GM21381 (cell line): ENCODE measurements at regions not wholly inside any gene's neighbourhood (a gene's known extent, or its start where the extent isn't known, plus 50 kb on each side); places are given as distances from the start of the nearest gene placed in this dataset.

Source experiments
- ATAC-seq: cut with Tn5 transposase; IDR thresholded peaks from one replicate; pipeline ENCODE4 v1.9.1; 2021; ENCODE audit warnings: mild to moderate bottlenecking, moderate library complexity; ENCODE audit not compliant: unreplicated experiment

- no peak for ATAC-seq
Observed at GRCh38 chr14:97878206-97878605, 1081.0 kb downstream of the VRK1 start.

DNA sequence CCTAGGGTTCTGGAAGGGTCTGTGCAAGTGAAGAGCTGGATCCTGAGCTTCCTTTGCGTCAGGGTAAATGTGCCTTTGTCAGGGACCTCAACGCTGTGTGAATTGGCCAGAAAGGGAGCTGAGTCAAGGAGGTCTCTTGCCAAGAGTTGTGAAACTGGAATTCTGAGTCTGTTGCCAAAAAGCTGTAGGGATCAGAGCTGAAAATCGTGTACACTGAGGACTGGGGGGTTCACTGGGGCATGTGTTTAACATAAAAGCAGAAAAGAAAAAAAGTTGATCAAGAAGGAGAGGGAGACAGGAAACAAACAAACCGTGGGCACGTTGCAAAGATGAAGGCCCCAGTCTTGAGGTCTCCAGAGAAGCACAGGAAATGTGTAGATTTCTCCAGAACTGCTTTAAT is 1081.5 kb downstream of the VRK1 start:
- ATAC-seq, result no peak

- ATAC-seq, result no peak
Observed at GRCh38 chr14:97887690-97888089, 1090.5 kb downstream of the VRK1 start.

DNA sequence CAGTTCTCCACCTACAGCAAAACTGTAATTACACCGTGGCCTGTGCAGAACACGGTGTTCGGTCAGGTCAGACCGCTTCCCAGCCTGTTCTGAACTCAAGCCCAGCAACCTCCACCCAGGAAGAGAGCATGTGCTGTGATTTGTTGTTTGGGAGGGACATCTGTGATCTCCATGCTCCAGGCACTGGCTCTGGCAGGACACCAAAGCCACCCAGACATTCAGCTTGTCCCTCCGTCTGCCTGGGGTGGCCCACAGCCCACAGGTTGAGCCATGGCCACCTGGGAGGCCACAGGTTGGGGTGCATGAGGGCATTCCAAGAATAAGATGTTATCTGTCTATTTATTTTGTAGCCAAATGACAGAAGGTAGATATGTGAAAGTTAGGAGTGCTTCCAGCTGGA is 1091.1 kb downstream of the VRK1 start:
- no peak for ATAC-seq

- ATAC-seq, result no peak
Observed at GRCh38 chr14:97891515-97891914, 1094.3 kb downstream of the VRK1 start.

GRCh38 chr14:97894552-97894951 is 1097.4 kb downstream of the VRK1 start:
- ATAC-seq, result no peak

GRCh38 chr14:97900196-97900854 is 1103.1 kb downstream of the VRK1 start:
- ATAC-seq, result no peak

DNA sequence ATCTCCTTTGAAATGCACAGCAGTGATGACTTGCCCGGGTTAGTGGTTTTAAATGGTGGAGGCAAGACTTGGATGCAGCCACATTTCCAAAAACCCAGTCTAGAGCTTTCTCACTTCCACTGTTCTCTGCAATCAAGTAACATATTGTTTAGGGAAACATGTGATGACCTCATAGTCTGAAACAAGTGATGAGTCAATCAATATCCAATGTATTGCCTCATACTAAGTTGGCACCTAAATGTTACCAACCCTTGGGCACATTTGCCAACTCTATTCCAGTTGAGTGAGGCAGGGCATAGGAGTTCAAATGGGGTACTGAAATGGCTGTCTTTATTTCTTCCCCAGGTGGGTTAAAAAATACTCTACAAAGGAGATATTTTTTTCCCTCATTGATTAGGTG is 1105.4 kb downstream of the VRK1 start:
- ATAC-seq, result no peak

DNA sequence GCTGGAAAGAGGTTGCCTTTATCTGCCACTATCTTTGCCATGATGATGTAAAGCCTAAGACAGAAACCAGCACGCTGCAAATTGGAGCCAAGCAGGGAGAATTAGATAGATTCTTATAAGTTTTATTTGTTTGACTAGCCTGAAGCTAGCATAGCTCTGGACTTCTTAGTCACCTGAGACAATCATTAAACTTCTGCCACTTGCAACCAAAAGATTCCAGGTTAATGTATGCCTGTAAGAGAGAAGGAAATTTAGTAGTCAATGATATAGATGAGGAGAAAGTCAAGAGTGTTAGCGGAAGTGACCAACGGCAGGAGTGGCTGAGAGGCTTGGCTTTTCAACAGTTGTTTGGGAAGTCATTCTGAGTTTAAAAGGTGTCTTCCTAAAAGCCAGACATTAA is 1106.6 kb downstream of the VRK1 start:
- ATAC-seq, result no peak

DNA sequence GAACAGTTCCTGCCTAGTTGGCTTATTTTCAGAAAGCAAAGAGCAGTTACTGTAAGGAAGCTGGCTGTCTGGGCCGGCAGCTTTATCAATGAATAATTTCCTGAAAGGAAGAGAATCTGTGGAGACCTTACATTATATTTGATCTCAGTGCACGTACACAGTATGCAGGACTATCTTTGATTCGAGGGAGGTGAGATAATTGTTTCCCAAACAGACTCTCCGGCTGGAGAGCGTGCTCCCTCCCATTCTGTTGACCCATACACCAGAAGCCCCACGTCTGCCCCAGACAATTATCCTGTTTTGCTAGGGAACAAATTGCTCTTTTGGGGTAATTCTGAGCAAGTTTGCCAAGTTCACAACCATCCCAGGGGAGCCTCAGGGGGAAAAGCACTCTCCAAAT is 1115.0 kb downstream of the VRK1 start:
- no peak for ATAC-seq

DNA sequence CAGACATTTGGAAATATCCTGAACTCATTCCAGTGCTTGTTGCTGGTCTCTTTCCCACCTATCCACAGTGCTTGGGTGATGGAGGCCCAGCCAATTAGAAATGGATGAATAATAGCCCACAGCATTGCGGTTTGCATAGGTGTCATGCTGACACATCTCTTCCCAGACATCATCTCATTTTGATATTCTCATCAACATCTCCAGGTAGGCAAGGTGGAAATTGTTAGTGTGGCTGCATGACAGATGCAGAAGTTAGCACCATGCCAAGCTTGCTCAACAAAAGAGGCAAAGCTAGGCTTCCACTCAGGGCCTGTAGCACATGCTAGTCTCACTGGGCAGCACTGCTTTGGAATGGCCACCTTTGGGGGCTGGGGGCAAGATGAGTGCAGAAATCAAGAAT is 1118.9 kb downstream of the VRK1 start:
- no peak for ATAC-seq

DNA sequence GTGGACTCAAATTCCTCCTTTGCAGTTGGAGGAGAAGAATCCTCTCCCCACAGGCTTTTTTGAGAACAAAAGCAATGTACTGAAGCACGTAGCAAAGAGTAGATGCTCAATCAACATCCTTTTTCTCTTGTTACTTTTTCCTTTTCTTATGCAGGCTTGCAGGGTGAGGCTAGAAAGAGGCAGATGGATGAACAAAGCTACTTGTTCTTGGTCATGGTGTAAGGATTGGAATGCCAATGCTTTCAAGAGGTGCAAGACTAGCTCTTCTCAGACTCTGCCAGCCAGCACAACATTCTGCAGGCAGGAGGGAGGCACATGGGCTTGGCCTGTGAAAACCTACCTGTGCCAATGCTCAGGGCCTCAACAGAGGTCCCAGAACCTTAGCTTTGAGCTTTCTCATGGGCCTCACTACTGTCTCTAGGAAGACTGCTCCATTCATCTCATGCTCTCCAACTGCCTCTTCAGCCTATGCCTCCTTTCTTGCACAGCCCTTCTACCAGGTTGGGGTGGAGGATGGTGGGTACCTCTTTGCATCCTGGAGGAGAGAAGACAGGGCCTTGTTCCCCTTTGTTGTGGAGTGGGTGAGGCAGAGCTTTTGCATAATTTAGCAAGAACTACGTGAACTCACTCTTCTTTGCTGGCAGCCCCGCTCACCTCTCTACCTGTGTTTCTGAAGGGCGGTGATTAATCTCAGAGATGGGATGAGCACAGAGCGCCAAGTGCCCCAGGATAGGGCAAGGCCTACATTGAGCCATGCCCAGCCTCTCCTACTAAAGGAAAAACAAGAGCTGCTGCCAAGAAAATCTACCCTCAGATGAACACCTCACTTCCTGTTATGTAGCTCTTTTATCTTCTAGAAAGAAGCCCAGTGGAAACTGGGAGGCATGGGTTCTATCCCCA is 1119.7 kb downstream of the VRK1 start:
- no peak for ATAC-seq

- no peak for ATAC-seq
Observed at GRCh38 chr14:97920201-97920600, 1123.0 kb downstream of the VRK1 start.

DNA sequence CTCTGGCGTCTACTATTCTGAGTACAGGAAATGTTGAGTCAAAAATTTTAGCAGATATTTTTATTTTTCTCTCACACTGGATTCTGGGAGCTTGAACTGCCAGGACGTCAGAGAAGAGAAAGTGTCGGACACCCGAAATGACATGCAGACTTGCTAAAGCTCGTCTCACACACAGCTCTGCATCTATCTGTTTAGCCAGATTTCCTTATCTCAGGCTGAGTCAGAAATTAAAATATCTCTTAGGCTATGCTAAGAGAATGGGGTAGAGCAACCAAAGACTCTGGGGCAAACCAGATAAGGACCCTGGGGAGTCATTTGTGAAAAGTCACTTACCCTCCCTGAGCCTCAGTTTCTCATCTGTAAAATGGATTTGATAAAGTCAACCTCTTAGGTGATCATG is 1124.1 kb downstream of the VRK1 start:
- no peak for ATAC-seq

- ATAC-seq, result no peak
Observed at GRCh38 chr14:97924922-97925613, 1127.9 kb downstream of the VRK1 start.

DNA sequence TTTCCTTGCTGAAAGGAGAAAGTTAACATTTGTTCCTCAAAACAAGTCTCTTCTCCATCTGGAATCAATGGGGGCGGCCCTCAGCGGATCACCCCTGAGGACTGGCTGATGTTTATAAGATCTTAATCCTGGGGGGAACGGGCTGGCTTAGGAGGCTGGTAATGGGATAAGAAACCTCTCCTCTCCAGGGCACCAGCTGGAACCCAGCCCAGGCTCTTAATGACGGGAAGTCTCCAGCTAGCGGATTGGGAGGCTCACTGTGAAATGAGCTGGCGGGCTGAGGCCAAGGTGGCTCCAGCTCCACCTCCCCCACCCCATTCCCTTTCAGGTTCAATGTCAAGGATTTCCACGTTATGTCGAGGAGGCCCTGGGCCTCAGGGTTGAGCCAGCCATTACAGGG is 1133.0 kb downstream of the VRK1 start:
- ATAC-seq, result no peak

DNA sequence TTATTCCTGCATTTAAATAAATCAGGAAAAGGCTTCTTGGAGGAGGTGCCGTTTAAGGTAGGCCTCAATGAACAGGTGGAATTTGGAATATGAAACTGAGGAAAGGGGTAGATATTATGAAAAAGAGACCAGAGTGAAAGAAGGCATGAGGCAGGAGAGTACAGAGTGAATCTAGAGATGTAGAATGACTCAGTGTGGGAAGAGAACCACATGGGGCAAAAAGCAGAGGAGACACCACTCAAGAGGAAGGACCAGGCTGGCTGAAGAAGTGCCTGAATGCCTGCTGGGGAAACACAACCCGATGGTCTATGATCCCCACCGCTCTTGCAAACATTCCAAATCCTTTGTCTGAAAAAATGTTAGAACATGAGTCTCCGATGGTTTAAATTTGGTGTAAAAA is 1134.1 kb downstream of the VRK1 start:
- ATAC-seq, result no peak

GRCh38 chr14:97942921-97943320 is 1145.7 kb downstream of the VRK1 start:
- ATAC-seq, result no peak

- no peak for ATAC-seq
Observed at GRCh38 chr14:97943619-97944018, 1146.4 kb downstream of the VRK1 start.

- no peak for ATAC-seq
Observed at GRCh38 chr14:97944380-97944779, 1147.2 kb downstream of the VRK1 start.

DNA sequence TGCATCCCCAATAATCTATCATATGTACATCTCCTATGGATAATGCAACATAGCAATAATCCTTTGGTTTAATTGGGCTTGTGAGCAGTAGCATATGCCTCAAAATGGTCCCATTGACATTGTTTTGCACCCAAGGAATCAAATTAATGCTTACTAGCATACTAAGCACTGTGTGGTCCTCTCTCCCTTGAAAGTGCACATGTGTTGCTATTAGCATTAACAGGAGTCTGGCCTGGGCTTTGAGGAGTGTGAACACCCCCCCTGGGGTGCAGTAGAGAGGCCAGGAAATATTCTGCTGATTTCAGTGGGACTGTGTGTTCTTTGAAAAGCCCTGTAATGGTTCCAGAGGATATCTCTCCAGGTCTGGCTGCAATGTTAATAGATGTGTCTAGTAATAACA is 1148.4 kb downstream of the VRK1 start:
- ATAC-seq, result no peak

DNA sequence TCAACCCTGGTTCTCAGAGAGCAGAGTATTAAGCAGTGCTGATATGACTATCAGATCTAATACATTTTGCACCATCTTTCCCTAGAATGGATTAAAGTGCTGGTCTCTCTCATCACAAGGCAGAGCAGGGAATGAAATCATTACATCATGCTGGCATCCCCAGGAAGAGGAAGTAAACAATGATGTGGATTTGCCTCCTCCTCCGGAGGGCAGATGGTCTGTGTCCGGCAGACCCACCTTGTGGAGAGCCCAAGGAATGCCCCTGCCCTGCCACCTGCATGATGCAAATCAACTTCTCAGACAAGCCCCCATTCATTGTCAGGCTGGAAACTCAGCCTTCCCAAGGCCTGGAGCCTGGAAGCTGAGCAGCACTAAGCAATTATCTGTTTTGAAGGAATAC is 1149.1 kb downstream of the VRK1 start:
- no peak for ATAC-seq
